SK-N-SH treated with all-trans-retinoic acid at 6 μM for 48 hours (cell line): ENCODE measurements at regions not wholly inside any gene's neighbourhood (a gene's known extent, or its start where the extent isn't known, plus 50 kb on each side); places are given as distances from the start of the nearest gene placed in this dataset.

Source experiments
- ATAC-seq: fragments of 200-7000 bp; cut with Tn5 transposase; 3 replicates; pipeline ENCODE4 v1.9.1; 2020; ENCODE audit warnings: mild to moderate bottlenecking, moderate library complexity
- ARNTL ChIP-seq: fragments of 450-650 bp; formaldehyde crosslinking; IDR thresholded peaks from 2 replicates; pipeline ENCODE4 v1.5.0; 2020; ENCODE audit warnings: low read depth, mild to moderate bottlenecking, moderate library complexity, borderline replicate concordance
- BACH2 ChIP-seq: fragments of 250-450 bp; sonication (Bioruptor Pico); IDR thresholded peaks from 2 replicates; pipeline ENCODE4 v1.9.0; 2021; ENCODE audit warnings: mild to moderate bottlenecking, borderline replicate concordance
- CSDC2 ChIP-seq: fragments of 250-450 bp; sonication (Bioruptor Pico); IDR thresholded peaks from 2 replicates; pipeline ENCODE4 v1.5.0; 2020; ENCODE audit warnings: mild to moderate bottlenecking, moderate library complexity
- ESRRG ChIP-seq: fragments of 250-450 bp; sonication (Bioruptor Pico); IDR thresholded peaks from 2 replicates; pipeline ENCODE4 v1.6.1; 2021; ENCODE audit warnings: mild to moderate bottlenecking
- GLIS3 ChIP-seq: fragments of 250-450 bp; sonication (Bioruptor Pico); IDR thresholded peaks from 2 replicates; pipeline ENCODE4 v1.5.0; 2020; ENCODE audit warnings: mild to moderate bottlenecking, moderate library complexity
- ISL1 ChIP-seq: fragments of 250-450 bp; sonication (Bioruptor Pico); IDR thresholded peaks from 2 replicates; pipeline ENCODE4 v2.1.2; 2022; ENCODE audit warnings: mild to moderate bottlenecking, moderate library complexity
- OSR1 ChIP-seq: fragments of 250-450 bp; sonication (Bioruptor Pico); IDR thresholded peaks from 2 replicates; pipeline ENCODE4 v1.8.0; 2022; ENCODE audit warnings: moderate library complexity, mild to moderate bottlenecking, inconsistent platforms
- PPARA ChIP-seq: fragments of 250-450 bp; sonication (Bioruptor Pico); IDR thresholded peaks from 2 replicates; pipeline ENCODE4 v1.5.0; 2020; ENCODE audit warnings: mild to moderate bottlenecking, borderline replicate concordance
- RARB ChIP-seq: fragments of 250-450 bp; sonication (Bioruptor Pico); IDR thresholded peaks from 2 replicates; pipeline ENCODE4 v1.8.0; 2021; ENCODE audit warnings: mild to moderate bottlenecking, moderate library complexity
- SNAI2 ChIP-seq: fragments of 250-450 bp; sonication (Bioruptor Pico); IDR thresholded peaks from 2 replicates; pipeline ENCODE4 v1.5.0; 2020; ENCODE audit warnings: mild to moderate bottlenecking, moderate library complexity
- TCF4 ChIP-seq: fragments of 250-450 bp; sonication (Bioruptor Pico); IDR thresholded peaks from 2 replicates; pipeline ENCODE4 v1.8.0; 2021; ENCODE audit warnings: mild to moderate bottlenecking, moderate library complexity, borderline replicate concordance
- ZC3H10 ChIP-seq: fragments of 250-450 bp; sonication (Bioruptor Pico); IDR thresholded peaks from 2 replicates; pipeline ENCODE4 v1.5.1; 2021; ENCODE audit warnings: mild to moderate bottlenecking, moderate library complexity
- ZFP3 ChIP-seq: fragments of 250-450 bp; sonication (Bioruptor Pico); IDR thresholded peaks from 2 replicates; pipeline ENCODE4 v1.5.0; 2020; ENCODE audit warnings: mild to moderate bottlenecking, moderate library complexity
- ZFP30 ChIP-seq: fragments of 450-650 bp; formaldehyde crosslinking; IDR thresholded peaks from 2 replicates; pipeline ENCODE4 v1.5.0; 2022; ENCODE audit warnings: mild to moderate bottlenecking, moderate library complexity
- ZNF565 ChIP-seq: fragments of 450-650 bp; formaldehyde crosslinking; conservative IDR thresholded peaks from 2 replicates; pipeline ENCODE4 v1.5.0; 2020; ENCODE audit warnings: low read depth, mild to moderate bottlenecking, moderate library complexity
- ZNF70 ChIP-seq: fragments of 450-650 bp; formaldehyde crosslinking; IDR thresholded peaks from 2 replicates; pipeline ENCODE4 v1.5.0; 2020; ENCODE audit warnings: mild to moderate bottlenecking, moderate library complexity
- ZNF8 ChIP-seq: fragments of 450-650 bp; formaldehyde crosslinking; IDR thresholded peaks from 2 replicates; pipeline ENCODE4 v1.5.0; 2020; ENCODE audit warnings: mild to moderate bottlenecking, moderate library complexity
- TF ChIP-seq, protein P1 (sequence below): fragments of 250-450 bp; sonication (Bioruptor Pico); IDR thresholded peaks from 2 replicates; pipeline ENCODE4 v1.8.0; 2021; ENCODE audit warnings: low read depth, mild to moderate bottlenecking, moderate library complexity, borderline replicate concordance
- TF ChIP-seq, protein P2 (sequence below): fragments of 250-450 bp; sonication (Bioruptor Pico); IDR thresholded peaks from 2 replicates; pipeline ENCODE4 v1.8.0; 2020; ENCODE audit warnings: mild to moderate bottlenecking, moderate library complexity, borderline replicate concordance
- TF ChIP-seq, protein P3 (sequence below): fragments of 250-450 bp; sonication (Bioruptor Pico); IDR thresholded peaks from 2 replicates; pipeline ENCODE4 v1.5.0; 2020; ENCODE audit warnings: mild to moderate bottlenecking, moderate library complexity
- TF ChIP-seq, protein P4 (sequence below): fragments of 250-450 bp; sonication (Bioruptor Pico); IDR thresholded peaks from 2 replicates; pipeline ENCODE4 v1.5.1; 2021; ENCODE audit warnings: mild to moderate bottlenecking, moderate library complexity

DNA sequence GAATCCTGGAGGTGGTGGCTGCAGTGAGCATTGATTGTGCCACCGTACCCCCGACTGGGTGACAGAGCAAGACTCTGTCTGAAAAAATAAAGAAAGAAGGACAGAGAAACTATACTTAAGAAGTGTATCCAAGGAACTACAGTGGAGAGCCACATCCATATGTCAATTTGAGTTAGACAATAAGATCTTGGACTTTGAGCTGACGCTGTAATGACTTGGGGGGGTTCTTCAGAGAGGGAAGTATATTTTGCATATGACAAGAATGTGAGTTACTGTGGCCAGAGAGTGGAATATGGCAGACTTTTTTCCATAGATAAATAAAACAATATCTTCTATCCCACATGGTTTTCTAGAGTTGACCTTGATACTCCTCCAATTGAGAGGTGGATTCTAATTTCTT, 52.6 kb upstream of the TEX264 start:
- TF ChIP-seq OSR1 (CRISPR knock-in tag) (no peak), ISL1 (CRISPR knock-in tag) (no peak)
- no peak for ATAC-seq

DNA sequence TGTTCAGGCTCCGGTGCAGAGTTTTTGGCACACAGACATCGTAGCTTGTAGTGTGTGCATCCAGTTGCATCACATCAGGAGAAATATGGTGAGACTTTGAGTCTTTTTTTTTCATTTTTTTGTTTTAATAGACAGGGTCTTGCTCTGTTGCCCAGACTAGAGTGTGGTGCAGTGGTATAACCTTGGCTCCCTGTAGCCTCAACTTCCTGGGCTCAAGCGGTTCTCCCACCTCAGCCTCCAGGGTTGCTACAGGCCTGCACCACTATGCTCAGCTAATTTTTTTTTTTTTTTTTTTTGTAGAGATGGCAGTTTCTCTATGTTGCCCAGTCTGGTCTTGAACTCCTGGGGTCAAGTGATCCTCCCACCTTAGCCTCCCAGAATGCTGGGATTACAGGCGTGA, 51.1 kb upstream of the TEX264 start:
- TF ChIP-seq ZFP3 (CRISPR knock-in tag): no peak
- TF ChIP-seq RARB: no peak
- no peak for TF ChIP-seq CSDC2
- TF ChIP-seq, protein P1, sequence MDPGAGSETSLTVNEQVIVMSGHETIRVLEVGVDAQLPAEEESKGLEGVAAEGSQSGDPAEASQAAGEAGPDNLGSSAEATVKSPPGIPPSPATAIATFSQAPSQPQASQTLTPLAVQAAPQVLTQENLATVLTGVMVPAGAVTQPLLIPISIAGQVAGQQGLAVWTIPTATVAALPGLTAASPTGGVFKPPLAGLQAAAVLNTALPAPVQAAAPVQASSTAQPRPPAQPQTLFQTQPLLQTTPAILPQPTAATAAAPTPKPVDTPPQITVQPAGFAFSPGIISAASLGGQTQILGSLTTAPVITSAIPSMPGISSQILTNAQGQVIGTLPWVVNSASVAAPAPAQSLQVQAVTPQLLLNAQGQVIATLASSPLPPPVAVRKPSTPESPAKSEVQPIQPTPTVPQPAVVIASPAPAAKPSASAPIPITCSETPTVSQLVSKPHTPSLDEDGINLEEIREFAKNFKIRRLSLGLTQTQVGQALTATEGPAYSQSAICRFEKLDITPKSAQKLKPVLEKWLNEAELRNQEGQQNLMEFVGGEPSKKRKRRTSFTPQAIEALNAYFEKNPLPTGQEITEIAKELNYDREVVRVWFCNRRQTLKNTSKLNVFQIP (CRISPR knock-in tag): no peak
- TF ChIP-seq ZFP30 (CRISPR knock-in tag): no peak
- no peak for TF ChIP-seq ISL1 (CRISPR knock-in tag)
- no peak for TF ChIP-seq ESRRG (CRISPR knock-in tag)
- TF ChIP-seq PPARA (CRISPR knock-in tag): no peak
- TF ChIP-seq TCF4: no peak
- no peak for TF ChIP-seq SNAI2 (CRISPR knock-in tag)
- TF ChIP-seq, all 23 proteins: peak for 0
- no peak for ATAC-seq

DNA sequence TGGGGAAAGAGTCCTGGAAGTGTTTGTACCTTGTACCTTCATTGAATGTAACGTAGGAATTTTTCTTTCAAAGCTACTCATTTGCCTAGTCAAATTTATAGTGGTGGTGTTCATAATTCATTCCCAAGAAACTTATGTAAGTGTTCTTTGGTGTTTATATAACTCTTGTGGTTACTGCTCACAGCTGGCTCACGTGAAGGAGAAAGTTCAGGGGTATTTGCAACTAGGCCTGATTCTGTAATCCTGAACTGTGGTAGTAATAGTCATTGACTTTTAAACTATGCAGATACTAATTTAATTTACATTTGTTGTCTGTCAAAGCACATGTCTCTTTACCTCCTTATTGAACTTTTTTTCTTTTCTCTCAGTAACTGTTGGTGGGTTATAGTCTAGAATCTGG, 50.5 kb upstream of the TEX264 start:
- TF ChIP-seq ARNTL (CRISPR knock-in tag): no peak
- no peak for TF ChIP-seq ESRRG (CRISPR knock-in tag)
- TF ChIP-seq CSDC2: no peak
- TF ChIP-seq TCF4: no peak
- no peak for TF ChIP-seq BACH2 (CRISPR knock-in tag)
- no peak for TF ChIP-seq PPARA (CRISPR knock-in tag)
- no peak for TF ChIP-seq ZNF8 (CRISPR knock-in tag)
- TF ChIP-seq, protein P2, sequence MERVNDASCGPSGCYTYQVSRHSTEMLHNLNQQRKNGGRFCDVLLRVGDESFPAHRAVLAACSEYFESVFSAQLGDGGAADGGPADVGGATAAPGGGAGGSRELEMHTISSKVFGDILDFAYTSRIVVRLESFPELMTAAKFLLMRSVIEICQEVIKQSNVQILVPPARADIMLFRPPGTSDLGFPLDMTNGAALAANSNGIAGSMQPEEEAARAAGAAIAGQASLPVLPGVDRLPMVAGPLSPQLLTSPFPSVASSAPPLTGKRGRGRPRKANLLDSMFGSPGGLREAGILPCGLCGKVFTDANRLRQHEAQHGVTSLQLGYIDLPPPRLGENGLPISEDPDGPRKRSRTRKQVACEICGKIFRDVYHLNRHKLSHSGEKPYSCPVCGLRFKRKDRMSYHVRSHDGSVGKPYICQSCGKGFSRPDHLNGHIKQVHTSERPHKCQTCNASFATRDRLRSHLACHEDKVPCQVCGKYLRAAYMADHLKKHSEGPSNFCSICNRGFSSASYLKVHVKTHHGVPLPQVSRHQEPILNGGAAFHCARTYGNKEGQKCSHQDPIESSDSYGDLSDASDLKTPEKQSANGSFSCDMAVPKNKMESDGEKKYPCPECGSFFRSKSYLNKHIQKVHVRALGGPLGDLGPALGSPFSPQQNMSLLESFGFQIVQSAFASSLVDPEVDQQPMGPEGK (CRISPR knock-in tag): no peak
- TF ChIP-seq, protein P3, sequence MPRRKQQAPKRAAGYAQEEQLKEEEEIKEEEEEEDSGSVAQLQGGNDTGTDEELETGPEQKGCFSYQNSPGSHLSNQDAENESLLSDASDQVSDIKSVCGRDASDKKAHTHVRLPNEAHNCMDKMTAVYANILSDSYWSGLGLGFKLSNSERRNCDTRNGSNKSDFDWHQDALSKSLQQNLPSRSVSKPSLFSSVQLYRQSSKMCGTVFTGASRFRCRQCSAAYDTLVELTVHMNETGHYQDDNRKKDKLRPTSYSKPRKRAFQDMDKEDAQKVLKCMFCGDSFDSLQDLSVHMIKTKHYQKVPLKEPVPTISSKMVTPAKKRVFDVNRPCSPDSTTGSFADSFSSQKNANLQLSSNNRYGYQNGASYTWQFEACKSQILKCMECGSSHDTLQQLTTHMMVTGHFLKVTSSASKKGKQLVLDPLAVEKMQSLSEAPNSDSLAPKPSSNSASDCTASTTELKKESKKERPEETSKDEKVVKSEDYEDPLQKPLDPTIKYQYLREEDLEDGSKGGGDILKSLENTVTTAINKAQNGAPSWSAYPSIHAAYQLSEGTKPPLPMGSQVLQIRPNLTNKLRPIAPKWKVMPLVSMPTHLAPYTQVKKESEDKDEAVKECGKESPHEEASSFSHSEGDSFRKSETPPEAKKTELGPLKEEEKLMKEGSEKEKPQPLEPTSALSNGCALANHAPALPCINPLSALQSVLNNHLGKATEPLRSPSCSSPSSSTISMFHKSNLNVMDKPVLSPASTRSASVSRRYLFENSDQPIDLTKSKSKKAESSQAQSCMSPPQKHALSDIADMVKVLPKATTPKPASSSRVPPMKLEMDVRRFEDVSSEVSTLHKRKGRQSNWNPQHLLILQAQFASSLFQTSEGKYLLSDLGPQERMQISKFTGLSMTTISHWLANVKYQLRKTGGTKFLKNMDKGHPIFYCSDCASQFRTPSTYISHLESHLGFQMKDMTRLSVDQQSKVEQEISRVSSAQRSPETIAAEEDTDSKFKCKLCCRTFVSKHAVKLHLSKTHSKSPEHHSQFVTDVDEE (CRISPR knock-in tag): no peak
- TF ChIP-seq GLIS3 (CRISPR knock-in tag): no peak
- no peak for TF ChIP-seq ISL1 (CRISPR knock-in tag)
- no peak for TF ChIP-seq ZC3H10 (CRISPR knock-in tag)
- TF ChIP-seq OSR1 (CRISPR knock-in tag): no peak
- TF ChIP-seq ZNF70 (CRISPR knock-in tag): no peak
- TF ChIP-seq, protein P1 (CRISPR knock-in tag): no peak
- no peak for TF ChIP-seq ZNF565
- TF ChIP-seq, protein P4, sequence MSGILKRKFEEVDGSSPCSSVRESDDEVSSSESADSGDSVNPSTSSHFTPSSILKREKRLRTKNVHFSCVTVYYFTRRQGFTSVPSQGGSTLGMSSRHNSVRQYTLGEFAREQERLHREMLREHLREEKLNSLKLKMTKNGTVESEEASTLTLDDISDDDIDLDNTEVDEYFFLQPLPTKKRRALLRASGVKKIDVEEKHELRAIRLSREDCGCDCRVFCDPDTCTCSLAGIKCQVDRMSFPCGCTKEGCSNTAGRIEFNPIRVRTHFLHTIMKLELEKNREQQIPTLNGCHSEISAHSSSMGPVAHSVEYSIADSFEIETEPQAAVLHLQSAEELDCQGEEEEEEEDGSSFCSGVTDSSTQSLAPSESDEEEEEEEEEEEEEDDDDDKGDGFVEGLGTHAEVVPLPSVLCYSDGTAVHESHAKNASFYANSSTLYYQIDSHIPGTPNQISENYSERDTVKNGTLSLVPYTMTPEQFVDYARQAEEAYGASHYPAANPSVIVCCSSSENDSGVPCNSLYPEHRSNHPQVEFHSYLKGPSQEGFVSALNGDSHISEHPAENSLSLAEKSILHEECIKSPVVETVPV: no peak
- ATAC-seq: no peak
